ENCODE measurements at regions not wholly inside any gene's neighbourhood (a gene's known extent, or its start where the extent isn't known, plus 50 kb on each side); places are given as distances from the start of the nearest gene placed in this dataset.

GRCh38 chr10:6654571-6654970 is 74.5 kb upstream of the PRKCQ start:
- DNase-seq (ENCODE audit: low read depth in 1 of 2, low spot score in 1 of 2), result no peak

GRCh38 chr10:6650586-6650985 is 70.5 kb upstream of the PRKCQ start:
- no peak for DNase-seq (ENCODE audit: low read depth in 1 of 2, low spot score in 1 of 2)

DNA sequence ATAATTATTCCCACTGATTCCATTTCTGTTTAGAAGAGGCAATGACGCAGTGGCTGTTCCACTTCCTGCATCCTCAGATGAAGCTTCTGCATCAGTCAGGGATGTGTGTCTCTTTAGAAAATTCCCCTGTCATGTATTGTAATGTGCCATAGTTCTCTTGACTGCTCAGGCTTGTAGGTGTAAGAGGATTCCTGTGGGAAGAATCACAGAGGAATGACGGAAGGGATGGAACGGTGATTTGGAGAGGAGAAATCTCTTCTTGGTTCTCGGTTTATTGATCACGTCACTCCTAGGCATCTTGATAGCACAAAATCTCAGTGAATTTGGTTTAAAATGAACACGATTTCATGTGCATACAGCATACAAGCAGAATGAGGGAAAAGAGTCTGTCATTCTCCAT is 69.8 kb upstream of the PRKCQ start:
- DNase-seq (ENCODE audit: low read depth in 1 of 2, low spot score in 1 of 2), result no peak

DNA sequence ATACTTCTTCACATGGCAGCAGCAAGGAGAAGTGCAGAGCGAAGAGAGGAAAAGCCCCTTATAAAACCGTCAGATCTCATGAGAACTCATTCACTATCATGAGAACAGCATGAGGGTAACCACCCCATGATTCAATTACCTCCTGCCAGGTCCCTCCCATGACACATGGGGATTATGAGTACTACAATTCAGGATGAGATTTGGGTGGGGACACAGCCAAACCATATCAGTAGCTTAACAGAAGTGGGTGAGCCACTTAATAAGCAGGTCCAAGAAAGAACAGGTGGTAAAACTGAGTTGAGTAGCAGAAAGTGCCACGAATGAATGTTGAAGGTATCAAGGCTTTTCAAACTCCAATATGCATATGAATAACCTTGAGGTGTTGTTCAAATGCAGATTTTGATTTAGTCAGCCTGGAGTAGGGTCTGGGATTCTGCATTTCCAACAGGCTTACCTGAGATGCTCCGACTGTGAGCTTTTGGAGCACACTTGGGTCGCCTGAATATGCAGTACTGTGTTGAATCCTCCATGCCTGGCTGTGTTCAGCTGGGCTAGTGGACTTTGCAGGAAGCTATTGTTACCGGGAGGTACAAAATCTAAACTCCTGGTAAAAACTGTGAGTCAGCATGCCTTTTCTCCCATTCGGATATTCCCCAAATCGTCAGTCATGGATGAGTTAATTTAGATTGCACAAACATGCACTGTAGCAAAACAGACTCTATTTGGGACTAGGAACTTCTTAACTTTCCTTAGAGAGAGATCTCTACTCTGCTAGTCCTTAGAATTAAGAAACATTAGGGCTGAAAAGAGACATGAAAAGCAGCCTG is 69.0 kb upstream of the PRKCQ start:
- DNase-seq (ENCODE audit: low read depth in 1 of 2, low spot score in 1 of 2), result no peak

DNA sequence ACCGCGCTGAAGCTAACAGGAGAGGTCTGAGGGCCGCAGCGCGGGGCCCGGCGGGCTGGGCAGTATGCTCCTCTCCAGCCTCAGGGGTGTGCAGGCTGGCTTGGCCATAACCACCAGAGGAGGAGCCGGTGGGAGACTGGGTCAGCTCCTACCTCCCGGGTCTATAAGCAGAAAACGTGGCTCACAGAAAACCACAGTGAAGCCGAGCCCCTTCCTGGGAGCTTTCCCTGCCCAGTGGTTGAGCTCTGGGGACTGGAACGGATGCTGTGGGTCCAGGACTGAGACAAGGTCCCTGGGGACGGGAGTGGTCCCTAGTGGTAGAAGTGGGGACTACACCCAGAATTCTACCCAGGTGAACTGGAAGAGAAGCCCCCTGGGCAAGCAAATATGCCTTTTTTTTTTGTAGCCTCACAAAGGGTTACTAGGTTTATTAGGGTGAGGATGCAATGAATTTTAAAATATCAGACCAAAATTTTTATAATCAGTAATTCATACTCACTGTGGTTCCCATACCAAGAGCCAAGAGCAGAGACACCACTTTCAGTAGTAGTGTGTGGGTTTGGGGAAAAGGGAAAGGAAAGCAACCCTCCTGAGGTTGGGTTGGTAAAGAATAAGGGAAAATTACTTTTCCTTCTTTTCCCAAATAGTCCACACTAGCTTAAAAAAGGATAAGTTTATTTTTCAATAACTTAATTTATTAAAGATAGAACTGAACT is 67.9 kb upstream of the PRKCQ start:
- peak; percentile 25 to 48 for DNase-seq (ENCODE audit: low read depth in 1 of 2, low spot score in 1 of 2)

- no peak for DNase-seq (ENCODE audit: low read depth in 1 of 2, low spot score in 1 of 2)
Measured at GRCh38 chr10:6643962-6644361, 63.9 kb upstream of the PRKCQ start.

DNA sequence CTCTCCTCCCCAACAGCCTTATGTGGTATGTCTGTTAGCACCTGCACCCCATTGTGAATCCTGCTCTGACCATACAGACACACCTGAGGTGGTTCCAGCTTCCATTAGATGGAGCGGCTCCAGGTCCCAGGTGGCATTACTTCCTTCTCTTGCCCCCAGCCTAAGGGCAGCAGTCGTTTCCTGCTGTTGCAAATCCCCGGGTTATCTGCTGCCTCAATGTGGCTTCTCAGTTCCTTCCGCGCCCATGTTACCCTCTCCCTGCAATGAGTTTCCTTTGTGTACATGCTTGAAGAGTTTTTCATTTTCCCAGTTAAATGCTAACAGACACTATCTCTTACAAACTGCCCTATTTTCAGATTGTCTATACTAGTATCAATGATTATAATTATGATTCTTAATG is 62.8 kb upstream of the PRKCQ start:
- DNase-seq (ENCODE audit: low read depth in 1 of 2, low spot score in 1 of 2), result no peak

DNA sequence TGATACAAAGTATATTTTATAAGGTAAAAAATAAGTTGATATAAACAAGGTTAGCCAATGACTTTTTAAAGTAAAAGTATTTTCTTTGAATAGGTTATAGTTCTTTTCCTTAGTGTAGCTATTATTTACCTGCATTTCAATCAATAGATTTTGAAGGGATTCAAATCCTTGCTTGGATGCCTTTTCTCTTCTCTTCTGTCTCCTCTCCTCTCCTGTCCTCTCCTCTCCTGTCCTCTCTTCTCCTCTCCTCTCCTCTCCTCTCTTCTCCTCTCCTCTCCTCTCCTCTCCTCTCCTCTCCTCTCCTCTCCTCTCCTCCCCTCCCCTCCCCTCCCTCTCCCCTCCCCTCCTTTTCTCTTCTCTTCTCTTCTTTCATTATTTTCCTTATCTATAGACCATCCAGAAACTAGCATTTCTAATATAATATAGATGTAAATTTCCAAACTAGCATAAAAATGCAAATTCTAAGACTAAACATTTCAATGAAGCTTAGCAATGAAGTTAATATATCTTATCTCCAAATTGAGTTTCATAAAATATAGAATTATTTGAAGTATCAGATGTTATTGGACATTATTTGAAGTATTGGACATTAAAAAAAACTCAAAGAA is 60.5 kb upstream of the PRKCQ start:
- no peak for DNase-seq (ENCODE audit: low read depth in 1 of 2, low spot score in 1 of 2)

GRCh38 chr10:6637053-6637452 is 57.0 kb upstream of the PRKCQ start:
- DNase-seq (ENCODE audit: low read depth in 1 of 2, low spot score in 1 of 2), result no peak

DNA sequence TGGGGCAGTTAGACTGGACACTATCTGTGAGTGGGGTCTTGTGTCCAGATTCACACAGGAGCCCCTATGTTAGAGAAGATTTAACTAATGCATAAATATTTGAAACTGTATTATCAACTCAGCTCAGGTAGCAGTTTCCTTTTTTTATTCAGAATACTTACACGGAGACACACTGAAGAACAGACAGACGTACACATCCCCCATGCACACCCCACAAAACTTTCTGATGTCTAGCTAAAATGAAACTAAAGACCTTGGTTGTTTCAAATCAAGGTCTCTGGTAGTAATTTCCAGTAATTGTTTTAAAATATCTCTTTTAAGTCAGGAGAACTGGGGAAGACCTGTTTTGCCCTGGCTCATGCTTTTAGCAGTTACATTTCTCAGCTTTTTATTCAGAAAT is 55.7 kb upstream of the PRKCQ start:
- no peak for DNase-seq (ENCODE audit: low read depth in 1 of 2, low spot score in 1 of 2)

All from activated T-helper 1 cell treated with anti-CD3 and anti-CD28 coated beads, Interleukin-2, amount 50 U/mL, for 16 hours (primary cell).